Esophagus squamous epithelium (tissue), 4 donors: ENCODE measurements at regions not wholly inside any gene's neighbourhood (a gene's known extent, or its start where the extent isn't known, plus 50 kb on each side); places are given as distances from the start of the nearest gene placed in this dataset.

Experiments used
- POLR2A ChIP-seq, 4 donors: fragments of 450-650 bp; IDR thresholded peaks; one replicate each; pipeline ENCODE4 v1.6.1; 2017; ENCODE audit warnings: antibody characterized with exemption in 4 of 4, mild to moderate bottlenecking in 4 of 4, moderate library complexity in 3 of 4
- TF ChIP-seq, protein P1 (sequence below), 6 experiments: fragments of 450-650 bp in 4 of 6; fragments of 200-600 bp in 2 of 6; sonication (generic) in 2 of 6; IDR thresholded peaks; one replicate each; pipeline ENCODE4 v1.5.1; 2016 to 2019; ENCODE audit warnings: antibody characterized with exemption in 6 of 6, mild to moderate bottlenecking in 4 of 6, moderate library complexity in 4 of 6

DNA sequence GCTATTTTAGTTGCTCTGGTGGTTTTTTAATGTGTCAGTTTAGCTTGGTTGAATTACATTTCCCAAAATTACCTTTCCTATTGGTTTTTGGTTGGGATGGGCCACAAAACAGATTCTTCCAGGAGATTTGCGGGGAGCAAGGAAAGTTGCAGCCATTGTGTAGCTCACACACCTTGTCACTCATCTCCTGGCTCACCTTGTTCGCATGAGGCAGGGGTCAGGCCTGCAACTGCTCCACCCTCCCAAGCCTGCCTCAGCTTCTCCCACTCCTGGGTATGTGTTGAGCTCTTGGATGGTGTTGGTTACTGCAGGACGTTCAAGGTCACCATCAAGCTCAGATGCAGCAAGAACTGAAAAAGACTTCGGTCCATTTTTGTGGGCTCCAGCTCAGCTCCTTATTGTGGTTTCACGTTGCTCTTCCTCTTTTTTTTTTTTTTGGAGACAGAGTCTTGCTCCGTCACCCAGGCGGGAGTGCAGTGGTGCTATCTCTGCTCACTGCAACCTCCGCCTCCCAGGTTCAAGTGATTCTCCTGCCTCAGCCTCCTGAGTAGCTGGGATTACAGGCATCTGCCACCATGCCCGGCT is 95.6 kb upstream of the METTL14 start:
- TF ChIP-seq POLR2A (IDR thresholded peaks at IDR 0.05), result no peak
- TF ChIP-seq, protein P1, sequence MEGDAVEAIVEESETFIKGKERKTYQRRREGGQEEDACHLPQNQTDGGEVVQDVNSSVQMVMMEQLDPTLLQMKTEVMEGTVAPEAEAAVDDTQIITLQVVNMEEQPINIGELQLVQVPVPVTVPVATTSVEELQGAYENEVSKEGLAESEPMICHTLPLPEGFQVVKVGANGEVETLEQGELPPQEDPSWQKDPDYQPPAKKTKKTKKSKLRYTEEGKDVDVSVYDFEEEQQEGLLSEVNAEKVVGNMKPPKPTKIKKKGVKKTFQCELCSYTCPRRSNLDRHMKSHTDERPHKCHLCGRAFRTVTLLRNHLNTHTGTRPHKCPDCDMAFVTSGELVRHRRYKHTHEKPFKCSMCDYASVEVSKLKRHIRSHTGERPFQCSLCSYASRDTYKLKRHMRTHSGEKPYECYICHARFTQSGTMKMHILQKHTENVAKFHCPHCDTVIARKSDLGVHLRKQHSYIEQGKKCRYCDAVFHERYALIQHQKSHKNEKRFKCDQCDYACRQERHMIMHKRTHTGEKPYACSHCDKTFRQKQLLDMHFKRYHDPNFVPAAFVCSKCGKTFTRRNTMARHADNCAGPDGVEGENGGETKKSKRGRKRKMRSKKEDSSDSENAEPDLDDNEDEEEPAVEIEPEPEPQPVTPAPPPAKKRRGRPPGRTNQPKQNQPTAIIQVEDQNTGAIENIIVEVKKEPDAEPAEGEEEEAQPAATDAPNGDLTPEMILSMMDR (IDR thresholded peaks at IDR 0.05), result no peak
